ENCODE measurements at regions not wholly inside any gene's neighbourhood (a gene's known extent, or its start where the extent isn't known, plus 50 kb on each side); places are given as distances from the start of the nearest gene placed in this dataset.

GRCh38 chr9:135286961-135287360 is 192.6 kb upstream of the PPP1R26 start:
- H3K79me2 ChIP-seq (ENCODE audit: control insufficient read depth, insufficient read depth, low read length) = no peaks in the 10 kb centered on the region
- no peaks in the 10 kb centered on the region for H3K9me3 ChIP-seq (replicated peaks; ENCODE audit: control insufficient read depth, insufficient read depth, low read depth, low read length)
- CTCF ChIA-PET (ENCODE audit: low intra/inter-chr PET ratio) = no interaction called here
- no peaks in the 10 kb centered on the region for H3K9me1 ChIP-seq (ENCODE audit: control insufficient read depth, insufficient read depth, low read length)
- TF ChIP-seq ZKSCAN3 (CRISPR knock-in tag; IDR thresholded peaks at IDR 0.05) (no peak), BRF1 (IDR thresholded peaks at IDR 0.05; ENCODE audit: borderline replicate concordance, extremely low read depth, insufficient read length) (no peak), SMAD2 (IDR thresholded peaks at IDR 0.05; ENCODE audit: low read depth, low read length) (no peak), HDAC6 (IDR thresholded peaks at IDR 0.05; ENCODE audit: low read depth, low read length) (no peak), ZNF398 (CRISPR knock-in tag; IDR thresholded peaks at IDR 0.05) (no peak), ZC3H4 (CRISPR knock-in tag; IDR thresholded peaks at IDR 0.05; ENCODE audit: borderline replicate concordance) (no peak), CREBBP (IDR thresholded peaks at IDR 0.05; ENCODE audit: low read depth, low read length) (no peak), SREBF1 (IDR thresholded peaks at IDR 0.05; ENCODE audit: borderline replicate concordance, low read depth, low read length) (no peak), GABPB2 (CRISPR knock-in tag; conservative IDR thresholded peaks at IDR 0.05) (no peak), ZNF263 (CRISPR knock-in tag; IDR thresholded peaks at IDR 0.05; ENCODE audit: borderline replicate concordance) (no peak), CTCF (IDR thresholded peaks at IDR 0.05 in 2 of 3, conservative IDR thresholded peaks at IDR 0.05 in 1 of 3; ENCODE audit: insufficient read depth in 2 of 3, low read depth in 1 of 3, low read length in 3 of 3) (no peak)
- peaks cover 0 to 3% of the 10 kb centered on the region in 2 experiments; a peak in 1 of 5 replicates for H3K4me1 ChIP-seq (replicated peaks in 1 of 2; ENCODE audit: control insufficient read depth in 2 of 2, insufficient read depth in 2 of 2, low read length in 2 of 2)
- peaks cover 26 to 50% of the 10 kb centered on the region in 2 experiments for H3K27me3 ChIP-seq (ENCODE audit: control insufficient read depth in 2 of 2, insufficient read depth in 2 of 2, low read length in 2 of 2)
- no TSS peak for BruUV-seq (replicated peaks)
- no peak overlapping the region for H3K27ac ChIP-seq (ENCODE audit: extremely low read depth, low read depth, low read length)
- H3K4me2 ChIP-seq (ENCODE audit: insufficient read depth, low read length) = no peak overlapping the region
- no peak for ATAC-seq
- H3K9ac ChIP-seq (ENCODE audit: insufficient read depth in 1 of 2, low read depth in 2 of 2, low read length in 2 of 2) = no peak overlapping the region
- H2AFZ ChIP-seq (ENCODE audit: low read depth, low read length) = no peak overlapping the region
- no peak overlapping the region for H3K4me3 ChIP-seq
- FAIRE-seq = no peak
- POLR2A ChIA-PET = no interaction called here
- no peak for DNase-seq (ENCODE audit: extremely low read depth in 1 of 4, low spot score in 3 of 4)
- in situ Hi-C loops (cut with MboI) = no loop called here
- 8% methylated on average over 7 of the region's 7 CpGs for WGBS (ENCODE audit: insufficient coverage, low coverage, missing lambda C conversion rate)
- intact Hi-C loops (cut with micrococcal nuclease) = no loop called here
- H3K36me3 ChIP-seq (ENCODE audit: control insufficient read depth, insufficient read depth, low read length) = no peaks in the 10 kb centered on the region
- H4K20me1 ChIP-seq (replicated peaks; ENCODE audit: control insufficient read depth, insufficient read depth, low read length) = peaks cover 10% of the 10 kb centered on the region; the same call in 1 of the 2 replicates

Data from K562 (cell line).